K562 (cell line): ENCODE measurements at regions not wholly inside any gene's neighbourhood (a gene's known extent, or its start where the extent isn't known, plus 50 kb on each side); places are given as distances from the start of the nearest gene placed in this dataset.

ENCODE experiments used
- ATAC-seq: fragments of 200-7000 bp; cut with Tn5 transposase; 3 replicates; pipeline ENCODE4 v1.9.1; 2020; ENCODE audit warnings: moderate library complexity
- BruUV-seq: library from RNA; stranded (reverse); fragments of 400-500 nt; replicated peaks from 2 replicates; lab custom pipeline; 2021; lab: Mats Ljungman, UMichigan
- CTCF ChIA-PET: fragments of 300-600 bp; formaldehyde crosslinking; extraction: SDS; loops from one replicate; lab custom pipeline; 2021; ENCODE audit warnings: low intra/inter-chr PET ratio; lab: Yijun Ruan, JAX
- POLR2A ChIA-PET: fragments of 300-600, 350-650 bp; sonication (Branson Sonifier 250); formaldehyde crosslinking; extraction: SDS; loops from one replicate; lab custom pipeline; 2021; ENCODE audit warnings: antibody characterized with exemption, inconsistent platforms; lab: Yijun Ruan, JAX
- DNase-seq, 4 experiments: peaks; one replicate each; pipeline versions ENCODE4 v3.0.0 to v3.0.0-alpha.2; 2011 to 2018; ENCODE audit warnings: low spot score in 3 of 4, mixed read lengths in 3 of 4; ENCODE audit errors: extremely low read depth in 1 of 4
- FAIRE-seq: peaks from 2 replicates; lab custom pipeline; 2011; peaks lifted over from hg19 to GRCh38; lab: Jason Lieb, UNC
- H2AFZ ChIP-seq: 2 replicates; pipeline ENCODE4 v1.6.0; 2011; ENCODE audit warnings: low read depth, low read length, control low read depth, inconsistent platforms
- H3K27ac ChIP-seq: fragments of 200-600 bp; 3 replicates; pipeline ENCODE4 v1.8.0; 2011; ENCODE audit warnings: low read depth, mild to moderate bottlenecking, control low read depth, inconsistent platforms, low read length, moderate library complexity, mixed read lengths; ENCODE audit errors: extremely low read depth
- H3K27me3 ChIP-seq, 2 experiments: fragments of 300-600 bp in 1 of 2; 2 replicates in 1 of 2; 3 replicates in 1 of 2; pipeline versions ENCODE4 v1.6.0 to v1.8.0; 2011; ENCODE audit warnings: inconsistent platforms in 2 of 2, low read length in 2 of 2, mild to moderate bottlenecking in 1 of 2, mixed read lengths in 1 of 2, moderate library complexity in 1 of 2; ENCODE audit not compliant: control insufficient read depth in 2 of 2, insufficient read depth in 2 of 2
- H3K36me3 ChIP-seq: fragments of 300-600 bp; 3 replicates; pipeline ENCODE4 v1.8.0; 2011; ENCODE audit warnings: mild to moderate bottlenecking, low read length, inconsistent platforms; ENCODE audit not compliant: control insufficient read depth, insufficient read depth
- H3K4me1 ChIP-seq, 2 experiments: fragments of 200-600 bp in 1 of 2; replicated peaks in 1 of 2; 2 replicates in 1 of 2; 3 replicates in 1 of 2; pipeline versions ENCODE4 v1.5.1 to v1.8.0; 2011; ENCODE audit warnings: inconsistent platforms in 2 of 2, low read length in 2 of 2, mild to moderate bottlenecking in 1 of 2, mixed read lengths in 1 of 2, moderate library complexity in 1 of 2; ENCODE audit not compliant: control insufficient read depth in 2 of 2, insufficient read depth in 2 of 2
- H3K4me2 ChIP-seq: 2 replicates; pipeline ENCODE4 v1.6.1; 2011; ENCODE audit warnings: low read length, control low read depth, inconsistent platforms, mixed read lengths; ENCODE audit not compliant: insufficient read depth
- H3K4me3 ChIP-seq: fragments of 200-600 bp; sonication (generic), shearing (Covaris generic); 2 replicates; pipeline ENCODE4 v1.5.1; 2016; ENCODE audit warnings: control low read depth, inconsistent platforms
- H3K79me2 ChIP-seq: fragments of 200-600 bp; 3 replicates; pipeline ENCODE4 v1.8.0; 2011; ENCODE audit warnings: low read length, inconsistent platforms; ENCODE audit not compliant: control insufficient read depth, insufficient read depth
- H3K9ac ChIP-seq, 2 experiments: 2 replicates each; pipeline versions ENCODE4 v1.6.0 to v1.6.1; 2011; ENCODE audit warnings: low read depth in 2 of 2, low read length in 2 of 2, control low read depth in 1 of 2, inconsistent platforms in 1 of 2, mild to moderate bottlenecking in 1 of 2, mixed read lengths in 1 of 2; ENCODE audit not compliant: insufficient read depth in 1 of 2
- H3K9me1 ChIP-seq: one replicate; pipeline ENCODE4 v1.6.0; 2011; ENCODE audit warnings: inconsistent platforms, mild to moderate bottlenecking, low read length, moderate library complexity; ENCODE audit not compliant: control insufficient read depth, insufficient read depth
- H3K9me3 ChIP-seq: replicated peaks from 2 replicates; pipeline ENCODE4 v1.5.1; 2011; ENCODE audit warnings: low read depth, low read length, inconsistent platforms; ENCODE audit not compliant: control insufficient read depth, insufficient read depth
- H4K20me1 ChIP-seq: replicated peaks from 2 replicates; pipeline ENCODE4 v1.6.1; 2011; ENCODE audit warnings: low read length, inconsistent platforms, mixed read lengths; ENCODE audit not compliant: control insufficient read depth, insufficient read depth
- HNRNPLL ChIP-seq: fragments of 200-400 bp; formaldehyde crosslinking; IDR thresholded peaks from 2 replicates; pipeline ENCODE4 v1.6.1; 2017; ENCODE audit warnings: low read length, low read depth, mild to moderate bottlenecking; ENCODE audit not compliant: poor library complexity, severe bottlenecking
- MEIS2 ChIP-seq: fragments of 450-650 bp; IDR thresholded peaks from 2 replicates; pipeline ENCODE4 v1.6.1; 2014; ENCODE audit warnings: mild to moderate bottlenecking; ENCODE audit not compliant: partially characterized antibody
- PCBP1 ChIP-seq: fragments of 200-400 bp; formaldehyde crosslinking; IDR thresholded peaks from 2 replicates; pipeline ENCODE4 v1.6.1; 2018; ENCODE audit warnings: mild to moderate bottlenecking, low read depth, low read length; ENCODE audit not compliant: poor library complexity, severe bottlenecking
- ZNF140 ChIP-seq: fragments of 250-450 bp; sonication (Bioruptor Pico); IDR thresholded peaks from 2 replicates; pipeline ENCODE4 v1.8.0; 2021; ENCODE audit warnings: moderate library complexity, mild to moderate bottlenecking, inconsistent platforms
- ZNF280B ChIP-seq: fragments of 250-450 bp; sonication (Bioruptor Pico); IDR thresholded peaks from 2 replicates; pipeline ENCODE4 v1.5.1; 2021; ENCODE audit warnings: mild to moderate bottlenecking
- WGBS: fragments of 100-300 bp; shearing (Covaris generic); methylation state at CpG from one replicate; pipeline ENCODE4 v1.1.6; 2016; ENCODE audit warnings: low coverage, mixed read lengths; ENCODE audit not compliant: insufficient coverage; ENCODE audit errors: missing lambda C conversion rate; 5-methylcytosine and 5-hydroxymethylcytosine counted together
- in situ Hi-C: fragments of 300-500 bp; cut with MboI; formaldehyde crosslinking; loops from 4 replicates; pipeline ENCODE4 v1.15.0; 2018; ENCODE audit warnings: inconsistent platforms, mixed read lengths
- intact Hi-C: fragments of 100-400 bp; cut with micrococcal nuclease; formaldehyde crosslinking; loops from 2 replicates; pipeline ENCODE4 v1.14.2; 2022

- TF ChIP-seq PCBP1 (no peak), MEIS2 (no peak), ZNF140 (CRISPR knock-in tag) (no peak), HNRNPLL (no peak)
Measured at GRCh38 chr15:46723308-46723707, 994.0 kb upstream of the SEMA6D start (continued).

GRCh38 chr15:46732060-46732459 lies 985.2 kb upstream of the SEMA6D start:
- ATAC-seq (no peak), DNase-seq (no peak), FAIRE-seq (no peak)
- POLR2A ChIA-PET, result no interaction called here
- Histone ChIP-seq H3K27me3 (no peaks in the 10 kb centered on the region), H3K9me1 (no peaks in the 10 kb centered on the region), H4K20me1 (no peaks in the 10 kb centered on the region), H3K4me2 (no peak overlapping the region), H3K9me3 (no peaks in the 10 kb centered on the region), H3K4me1 (no peaks in the 10 kb centered on the region), H3K79me2 (no peaks in the 10 kb centered on the region), H3K9ac (no peak overlapping the region), H3K27ac (no peak overlapping the region), H3K36me3 (no peaks in the 10 kb centered on the region), H2AFZ (no peak overlapping the region), H3K4me3 (no peak overlapping the region)
- TF ChIP-seq ZNF280B, result no peak
- 0% methylated on average over 1 of the region's 1 CpG for WGBS
- CTCF ChIA-PET, result no interaction called here
- no TSS peak for BruUV-seq
- intact Hi-C loops, result no loop called here
- in situ Hi-C loops, result no loop called here
